PC-9 (cell line): ENCODE measurements at regions not wholly inside any gene's neighbourhood (a gene's known extent, or its start where the extent isn't known, plus 50 kb on each side); places are given as distances from the start of the nearest gene placed in this dataset.

Experiments
- BruUV-seq: library from RNA; stranded (reverse); fragments of 400-500 nt; replicated peaks from 2 replicates; lab custom pipeline; 2021; lab: Mats Ljungman, UMichigan
- CTCF ChIA-PET: fragments of 300-600 bp; sonication (Branson Sonifier 250); formaldehyde crosslinking; loops from one replicate; lab custom pipeline; 2022; ENCODE audit warnings: antibody characterized with exemption; lab: Charles Lee
- POLR2A ChIA-PET: fragments of 300-600 bp; sonication (Branson Sonifier 250); formaldehyde crosslinking; loops from one replicate; lab custom pipeline; 2022; ENCODE audit warnings: antibody characterized with exemption; ENCODE audit not compliant: unreplicated experiment; lab: Charles Lee
- DNase-seq, 2 experiments: peaks; one replicate each; pipeline versions ENCODE4 v3.0.0 to v3.0.0-alpha.2; 2015 to 2022; ENCODE audit warnings: mixed read lengths in 1 of 2
- H2AFZ ChIP-seq: fragments of 200-600 bp; sonication (generic); 2 replicates; pipeline ENCODE4 v1.8.1; 2017; ENCODE audit warnings: antibody characterized with exemption
- H3F3A ChIP-seq: fragments of 200-600 bp; sonication (generic); 2 replicates; pipeline ENCODE4 v1.8.1; 2017; ENCODE audit warnings: antibody characterized with exemption, mild to moderate bottlenecking, low read depth; ENCODE audit not compliant: insufficient read depth
- H3K27ac ChIP-seq: fragments of 200-600 bp; sonication (generic); 2 replicates; pipeline ENCODE4 v1.6.1; 2016; ENCODE audit warnings: mixed run types
- H3K27me3 ChIP-seq: fragments of 200-600 bp; sonication (generic); 2 replicates; pipeline ENCODE4 v1.6.1; 2016; ENCODE audit warnings: low read depth, mixed run types; ENCODE audit not compliant: insufficient read depth
- H3K36me3 ChIP-seq: fragments of 200-600 bp; sonication (generic); 2 replicates; pipeline ENCODE4 v1.6.1; 2016; ENCODE audit warnings: low read depth, mixed run types
- H3K4me1 ChIP-seq: fragments of 200-600 bp; sonication (generic); replicated peaks from 2 replicates; pipeline ENCODE4 v1.6.1; 2016; ENCODE audit warnings: mixed run types; ENCODE audit not compliant: insufficient read depth
- H3K4me2 ChIP-seq: fragments of 200-600 bp; sonication (generic); 2 replicates; pipeline ENCODE4 v1.6.1; 2017; ENCODE audit warnings: mixed run types
- H3K4me3 ChIP-seq: fragments of 200-600 bp; sonication (generic); 2 replicates; pipeline ENCODE4 v1.6.1; 2016; ENCODE audit warnings: mixed run types
- H3K79me2 ChIP-seq: fragments of 200-600 bp; sonication (generic); 2 replicates; pipeline ENCODE4 v1.6.1; 2017; ENCODE audit warnings: low read depth, mixed run types
- H3K9me2 ChIP-seq: fragments of 200-600 bp; sonication (generic); 2 replicates; pipeline ENCODE4 v1.8.1; 2017; ENCODE audit warnings: mild to moderate bottlenecking; ENCODE audit not compliant: insufficient read depth
- H3K9me3 ChIP-seq: fragments of 200-600 bp; sonication (generic); 2 replicates; pipeline ENCODE4 v1.8.1; 2016; ENCODE audit warnings: low read depth; ENCODE audit not compliant: insufficient read depth
- H4K20me1 ChIP-seq: fragments of 200-600 bp; sonication (generic); 2 replicates; pipeline ENCODE4 v1.8.1; 2017; ENCODE audit not compliant: insufficient read depth
- CTCF ChIP-seq: fragments of 200-600 bp; sonication (generic); conservative IDR thresholded peaks from 2 replicates; pipeline ENCODE4 v1.6.1; 2017; ENCODE audit warnings: mixed run types, antibody characterized with exemption, mild to moderate bottlenecking, moderate library complexity
- EZH2 ChIP-seq: fragments of 200-600 bp; sonication (generic); IDR thresholded peaks from 2 replicates; pipeline ENCODE4 v1.8.0; 2017; ENCODE audit warnings: antibody characterized with exemption, low read depth
- intact Hi-C: fragments of 100-400 bp; cut with micrococcal nuclease; formaldehyde crosslinking; loops from one replicate; pipeline ENCODE4 v1.10.0; 2022; ENCODE audit not compliant: unreplicated experiment

DNA sequence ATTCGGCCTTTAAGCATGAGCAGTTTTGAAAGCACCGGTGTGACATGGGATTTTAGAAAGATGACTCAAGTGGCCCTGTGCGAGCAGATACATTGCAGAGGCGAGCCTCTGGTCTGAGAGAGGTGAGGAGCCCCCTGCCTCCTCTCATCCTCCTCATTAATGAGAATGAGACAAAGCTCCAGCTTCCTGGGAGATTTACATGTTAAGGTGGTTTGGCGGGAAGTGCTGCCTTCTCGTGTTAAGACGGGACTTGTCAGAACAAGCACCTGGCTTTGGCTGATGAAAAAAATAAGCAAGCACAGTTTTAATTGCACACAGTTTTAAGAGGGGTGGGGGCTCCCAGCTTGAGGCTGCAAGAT is 68.1 kb downstream of the ACTL7B start:
- no peak overlapping the region; the same call in 1 of the 2 replicates for H3K27ac ChIP-seq
- no peaks in the 10 kb centered on the region for H3K9me3 ChIP-seq
- H3K36me3 ChIP-seq = no peaks in the 10 kb centered on the region
- H3K9me2 ChIP-seq = no peaks in the 10 kb centered on the region
- no peaks in the 10 kb centered on the region for H3K79me2 ChIP-seq
- H2AFZ ChIP-seq = no peak overlapping the region
- intact Hi-C loops = no loop called here
- H4K20me1 ChIP-seq = no peaks in the 10 kb centered on the region
- H3K4me1 ChIP-seq = peaks cover 13% of the 10 kb centered on the region
- H3F3A ChIP-seq = no peaks in the 10 kb centered on the region; the same call in 1 of the 2 replicates
- H3K4me2 ChIP-seq = peak overlapping the region; percentile 58
- CTCF ChIA-PET = no interaction called here
- H3K4me3 ChIP-seq = no peak overlapping the region
- DNase-seq = no peak
- H3K27me3 ChIP-seq = no peaks in the 10 kb centered on the region
- BruUV-seq = no TSS peak
- POLR2A ChIA-PET = no interaction called here
- TF ChIP-seq EZH2 = no peak

GRCh38 chr9:108786901-108787689 is 68.7 kb downstream of the ACTL7B start:
- H2AFZ ChIP-seq = no peak overlapping the region
- peak; percentile 65 to 71 for DNase-seq
- no peaks in the 10 kb centered on the region for H3K79me2 ChIP-seq
- peaks cover 13% of the 10 kb centered on the region for H3K4me1 ChIP-seq
- H4K20me1 ChIP-seq = no peaks in the 10 kb centered on the region
- H3K36me3 ChIP-seq = no peaks in the 10 kb centered on the region
- H3K27ac ChIP-seq = no peak overlapping the region; the same call in 1 of the 2 replicates
- peak overlapping the region; percentile 58 for H3K4me2 ChIP-seq
- H3K4me3 ChIP-seq = no peak overlapping the region
- no peaks in the 10 kb centered on the region for H3K9me3 ChIP-seq
- no peaks in the 10 kb centered on the region for H3K9me2 ChIP-seq
- ChIA-PET CTCF (interaction anchor here (0.7 kb wide), 1 partner anchor 10 kb away, joined by 4 read pairs; no protein-coding TSS in a partner anchor), POLR2A (no interaction called here)
- TF ChIP-seq CTCF = no peak
- TF ChIP-seq EZH2 = no peak
- no TSS peak for BruUV-seq
- intact Hi-C loops = no loop called here
- H3F3A ChIP-seq = no peaks in the 10 kb centered on the region; the same call in 1 of the 2 replicates
- no peaks in the 10 kb centered on the region for H3K27me3 ChIP-seq

DNA sequence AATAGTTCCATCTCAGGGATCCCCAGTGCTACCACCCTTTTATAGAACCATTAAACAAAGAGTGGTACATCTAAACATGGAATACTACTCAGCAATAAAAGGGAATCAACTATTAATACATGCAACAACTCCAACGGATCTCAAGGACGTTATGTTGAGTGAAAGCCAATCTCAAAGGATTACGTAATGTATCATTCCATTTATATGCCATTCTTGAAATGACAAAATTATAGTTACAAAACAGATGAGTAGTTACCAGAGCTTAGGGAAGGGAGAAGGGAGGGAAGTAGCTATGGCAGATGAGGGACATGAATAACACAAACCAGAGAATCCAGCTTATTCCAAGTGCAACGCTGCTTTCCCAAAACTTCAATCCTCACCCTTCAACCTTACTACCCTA is 69.5 kb downstream of the ACTL7B start:
- Histone ChIP-seq H3K4me1 (peaks cover 13% of the 10 kb centered on the region), H3K4me2 (no peak overlapping the region), H3K27ac (no peak overlapping the region), H4K20me1 (no peaks in the 10 kb centered on the region), H3K4me3 (no peak overlapping the region), H3K79me2 (no peaks in the 10 kb centered on the region), H3K27me3 (no peaks in the 10 kb centered on the region), H2AFZ (no peak overlapping the region), H3F3A (no peaks in the 10 kb centered on the region; the same call in 1 of the 2 replicates), H3K9me3 (no peaks in the 10 kb centered on the region), H3K36me3 (no peaks in the 10 kb centered on the region), H3K9me2 (no peaks in the 10 kb centered on the region)
- ChIA-PET POLR2A (no interaction called here), CTCF (interaction anchor here (0.7 kb wide), 1 partner anchor 10 kb away, joined by 4 read pairs; no protein-coding TSS in a partner anchor)
- intact Hi-C loops = no loop called here
- no peak for DNase-seq
- TF ChIP-seq CTCF (no peak), EZH2 (no peak)
- BruUV-seq = no TSS peak
